ENCODE measurements at regions not wholly inside any gene's neighbourhood (a gene's known extent, or its start where the extent isn't known, plus 50 kb on each side); places are given as distances from the start of the nearest gene placed in this dataset.

DNA sequence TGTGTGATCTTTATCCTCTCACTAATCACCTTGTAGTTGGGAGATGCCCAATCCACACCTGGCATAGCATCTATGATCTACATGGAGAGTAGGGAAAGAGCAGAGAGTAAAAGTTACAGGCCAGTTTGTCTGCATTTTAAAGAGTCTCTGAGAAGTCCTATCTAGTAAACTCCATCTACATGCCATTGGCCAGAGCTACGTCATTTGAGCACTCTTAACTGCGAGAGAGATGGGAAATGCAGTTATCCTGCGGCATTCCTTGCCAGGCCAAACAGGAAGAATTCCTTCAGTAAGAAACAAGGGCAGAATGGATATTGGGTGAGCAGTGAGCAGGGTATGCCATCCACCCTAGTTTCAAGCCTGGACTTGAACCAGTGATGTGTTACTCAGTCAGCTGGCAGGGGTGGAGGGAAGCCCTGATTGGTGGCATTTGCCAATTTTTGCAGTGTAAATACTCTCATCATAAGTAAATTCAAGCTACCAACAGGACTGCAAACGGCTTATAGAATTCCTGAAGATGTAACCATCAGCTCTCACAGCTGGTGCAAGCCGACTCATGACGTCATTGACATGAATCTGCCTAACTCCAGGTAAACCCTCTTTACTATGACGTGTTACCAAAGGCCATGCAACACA lies 156.8 kb upstream of the MSX2 start:
- no peak overlapping the region for H3K4me3 Mint-ChIP-seq (ENCODE audit: unreplicated experiment)
- TF ChIP-seq, protein P1, sequence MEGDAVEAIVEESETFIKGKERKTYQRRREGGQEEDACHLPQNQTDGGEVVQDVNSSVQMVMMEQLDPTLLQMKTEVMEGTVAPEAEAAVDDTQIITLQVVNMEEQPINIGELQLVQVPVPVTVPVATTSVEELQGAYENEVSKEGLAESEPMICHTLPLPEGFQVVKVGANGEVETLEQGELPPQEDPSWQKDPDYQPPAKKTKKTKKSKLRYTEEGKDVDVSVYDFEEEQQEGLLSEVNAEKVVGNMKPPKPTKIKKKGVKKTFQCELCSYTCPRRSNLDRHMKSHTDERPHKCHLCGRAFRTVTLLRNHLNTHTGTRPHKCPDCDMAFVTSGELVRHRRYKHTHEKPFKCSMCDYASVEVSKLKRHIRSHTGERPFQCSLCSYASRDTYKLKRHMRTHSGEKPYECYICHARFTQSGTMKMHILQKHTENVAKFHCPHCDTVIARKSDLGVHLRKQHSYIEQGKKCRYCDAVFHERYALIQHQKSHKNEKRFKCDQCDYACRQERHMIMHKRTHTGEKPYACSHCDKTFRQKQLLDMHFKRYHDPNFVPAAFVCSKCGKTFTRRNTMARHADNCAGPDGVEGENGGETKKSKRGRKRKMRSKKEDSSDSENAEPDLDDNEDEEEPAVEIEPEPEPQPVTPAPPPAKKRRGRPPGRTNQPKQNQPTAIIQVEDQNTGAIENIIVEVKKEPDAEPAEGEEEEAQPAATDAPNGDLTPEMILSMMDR (IDR thresholded peaks at IDR 0.05; ENCODE audit: unreplicated experiment): no peak
- H3K27me3 Mint-ChIP-seq (ENCODE audit: unreplicated experiment): peaks cover 6% of the 10 kb centered on the region
- no peak overlapping the region for H3K27ac Mint-ChIP-seq (ENCODE audit: unreplicated experiment)
- DNase-seq (ENCODE audit: low spot score): no peak
- no peaks in the 10 kb centered on the region for H3K36me3 Mint-ChIP-seq (ENCODE audit: low read depth, unreplicated experiment)
- H3K4me1 Mint-ChIP-seq (ENCODE audit: unreplicated experiment): peaks cover 12% of the 10 kb centered on the region
- H3K9me3 Mint-ChIP-seq (ENCODE audit: unreplicated experiment): no peaks in the 10 kb centered on the region

DNA sequence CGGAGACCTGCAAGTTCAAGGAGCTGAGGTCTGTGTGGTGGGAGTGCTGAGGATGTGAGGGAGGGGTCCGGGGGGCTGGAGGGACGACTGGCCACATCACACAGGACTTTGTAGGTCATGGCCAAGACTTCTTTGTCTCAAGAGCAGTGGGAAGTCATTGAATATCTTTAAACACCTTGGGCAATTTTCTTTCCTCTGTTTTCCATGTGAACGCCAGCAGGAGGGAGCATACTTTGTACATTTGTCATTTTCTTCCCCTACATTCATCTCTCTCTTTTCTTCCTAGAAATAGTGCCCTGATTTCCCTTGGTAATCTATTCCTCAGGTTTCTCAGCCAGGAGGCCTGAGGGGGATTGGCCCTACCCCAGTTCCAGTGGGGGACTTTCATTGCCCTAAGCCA lies 153.7 kb upstream of the MSX2 start:
- no peak overlapping the region for H3K27ac Mint-ChIP-seq (ENCODE audit: unreplicated experiment)
- no peaks in the 10 kb centered on the region for H3K36me3 Mint-ChIP-seq (ENCODE audit: low read depth, unreplicated experiment)
- H3K27me3 Mint-ChIP-seq (ENCODE audit: unreplicated experiment): peaks cover 3% of the 10 kb centered on the region
- no peaks in the 10 kb centered on the region for H3K9me3 Mint-ChIP-seq (ENCODE audit: unreplicated experiment)
- DNase-seq (ENCODE audit: low spot score): no peak
- H3K4me3 Mint-ChIP-seq (ENCODE audit: unreplicated experiment): no peak overlapping the region
- peaks cover 14% of the 10 kb centered on the region for H3K4me1 Mint-ChIP-seq (ENCODE audit: unreplicated experiment)
- TF ChIP-seq, protein P1 (IDR thresholded peaks at IDR 0.05; ENCODE audit: unreplicated experiment): no peak

DNA sequence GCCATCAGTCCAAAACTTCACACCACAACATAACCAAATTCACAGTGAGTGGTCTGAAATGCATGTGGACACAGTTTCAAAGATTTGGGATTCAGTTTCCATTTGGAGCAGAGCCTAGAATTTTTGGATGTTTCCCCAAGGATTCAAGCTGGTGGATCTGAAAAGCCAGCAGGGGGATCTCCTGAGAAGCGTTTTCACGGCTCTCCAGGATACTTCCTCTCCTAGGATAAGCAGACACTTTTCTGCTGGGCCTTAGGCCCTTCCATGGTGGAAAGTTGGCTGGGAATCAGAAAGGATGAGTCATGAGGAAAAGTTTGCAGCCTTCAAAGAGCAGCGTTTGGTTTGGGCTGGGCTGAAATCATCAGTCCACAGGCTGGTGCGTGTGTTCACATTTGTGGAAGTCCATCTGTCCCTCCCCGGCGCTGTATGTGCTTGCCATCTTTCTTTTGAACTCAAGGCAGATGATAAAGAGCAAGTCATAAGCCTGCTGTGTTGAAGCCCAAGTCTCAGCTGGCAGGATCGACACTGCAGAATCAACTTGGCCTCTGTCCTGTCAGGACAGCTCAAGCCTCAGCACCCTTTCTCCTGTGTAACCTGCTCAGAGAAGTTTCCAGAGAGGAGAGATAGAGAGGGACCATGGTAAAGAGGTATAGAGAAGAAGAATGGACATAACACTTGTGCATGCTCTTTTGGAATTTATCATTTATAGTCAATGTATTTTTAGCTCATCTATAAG lies 152.6 kb upstream of the MSX2 start:
- H3K4me1 Mint-ChIP-seq (ENCODE audit: unreplicated experiment): peaks cover 14% of the 10 kb centered on the region
- TF ChIP-seq, protein P1 (IDR thresholded peaks at IDR 0.05; ENCODE audit: unreplicated experiment): no peak
- H3K36me3 Mint-ChIP-seq (ENCODE audit: low read depth, unreplicated experiment): no peaks in the 10 kb centered on the region
- no peak overlapping the region for H3K27ac Mint-ChIP-seq (ENCODE audit: unreplicated experiment)
- no peak overlapping the region for H3K4me3 Mint-ChIP-seq (ENCODE audit: unreplicated experiment)
- H3K27me3 Mint-ChIP-seq (ENCODE audit: unreplicated experiment): peaks cover 3% of the 10 kb centered on the region
- no peak for DNase-seq (ENCODE audit: low spot score)
- H3K9me3 Mint-ChIP-seq (ENCODE audit: unreplicated experiment): no peaks in the 10 kb centered on the region

DNA sequence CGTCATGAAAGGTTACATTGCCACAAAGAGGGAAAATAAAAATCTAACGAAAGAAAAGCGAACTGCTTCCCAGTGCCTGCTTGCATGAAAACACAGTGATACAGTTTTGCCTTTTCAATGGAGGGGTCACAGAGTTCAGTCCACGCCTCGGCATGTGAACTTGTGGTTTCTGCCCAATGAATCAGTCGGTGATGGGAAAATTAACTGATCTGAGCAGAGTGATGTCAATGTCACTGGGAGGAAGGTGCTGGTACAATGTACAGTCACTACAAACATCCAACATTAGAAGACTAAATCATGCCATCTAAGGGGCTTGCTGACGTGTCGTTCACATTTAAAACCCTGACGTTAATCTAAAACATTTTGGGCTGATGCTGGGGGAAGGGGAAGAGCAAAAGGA lies 151.8 kb upstream of the MSX2 start:
- peaks cover 3% of the 10 kb centered on the region for H3K27me3 Mint-ChIP-seq (ENCODE audit: unreplicated experiment)
- H3K4me3 Mint-ChIP-seq (ENCODE audit: unreplicated experiment): no peak overlapping the region
- H3K9me3 Mint-ChIP-seq (ENCODE audit: unreplicated experiment): no peaks in the 10 kb centered on the region
- TF ChIP-seq, protein P1 (IDR thresholded peaks at IDR 0.05; ENCODE audit: unreplicated experiment): no peak
- no peak for DNase-seq (ENCODE audit: low spot score)
- H3K36me3 Mint-ChIP-seq (ENCODE audit: low read depth, unreplicated experiment): no peaks in the 10 kb centered on the region
- no peak overlapping the region for H3K27ac Mint-ChIP-seq (ENCODE audit: unreplicated experiment)
- peaks cover 14% of the 10 kb centered on the region for H3K4me1 Mint-ChIP-seq (ENCODE audit: unreplicated experiment)
